ENCODE measurements at regions not wholly inside any gene's neighbourhood (a gene's known extent, or its start where the extent isn't known, plus 50 kb on each side); places are given as distances from the start of the nearest gene placed in this dataset.

DNA sequence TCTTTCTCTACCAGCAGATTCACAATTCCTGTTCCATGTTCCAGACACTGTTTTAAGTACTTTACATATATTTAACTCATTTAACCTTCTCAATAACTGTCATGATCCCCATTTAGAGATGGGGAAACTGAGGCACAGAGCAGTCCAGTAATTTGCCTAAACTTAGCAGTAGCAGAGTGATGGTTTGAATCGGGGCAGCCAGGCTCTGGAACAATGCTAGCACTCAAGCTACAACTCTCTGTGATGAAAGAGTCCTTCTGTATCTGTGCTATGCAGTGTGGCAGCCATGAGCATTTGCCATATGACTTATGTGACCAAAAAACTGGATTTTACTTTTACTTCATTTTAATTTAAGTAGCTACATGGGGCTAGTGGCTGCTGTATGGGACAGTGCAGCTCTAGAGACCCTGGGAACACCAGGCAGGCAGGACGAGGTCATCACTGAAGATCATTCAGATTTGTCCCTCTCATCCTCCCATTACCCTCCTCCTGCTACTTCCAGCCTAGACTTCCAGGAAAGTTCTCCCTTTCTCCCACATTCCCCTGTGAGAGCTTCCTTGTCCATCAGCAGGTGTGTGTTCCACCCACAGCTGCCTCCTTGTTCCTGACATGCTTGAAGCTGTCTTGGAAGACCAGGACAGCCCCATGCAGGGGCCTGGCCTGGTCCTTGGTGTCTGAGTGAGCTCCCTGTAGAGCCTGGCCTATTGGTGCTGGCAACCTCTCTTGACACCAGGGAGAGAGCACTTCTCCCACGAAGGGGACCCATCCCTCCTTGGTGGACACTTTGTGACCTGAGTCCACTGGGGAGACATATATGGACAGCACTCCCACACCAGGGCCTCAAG, 157.0 kb downstream of the MRPL14 start:
- H3K4me3 ChIP-seq = no peak overlapping the region
- ATAC-seq (ENCODE audit: insufficient number of reproducible peaks, low FRiP score, low read depth) = no peak
- H3K27ac ChIP-seq = no peak overlapping the region
- no peaks in the 10 kb centered on the region for H3K9me3 ChIP-seq
- DNase-seq (ENCODE audit: low spot score) = no peak
- TF ChIP-seq, protein P1, sequence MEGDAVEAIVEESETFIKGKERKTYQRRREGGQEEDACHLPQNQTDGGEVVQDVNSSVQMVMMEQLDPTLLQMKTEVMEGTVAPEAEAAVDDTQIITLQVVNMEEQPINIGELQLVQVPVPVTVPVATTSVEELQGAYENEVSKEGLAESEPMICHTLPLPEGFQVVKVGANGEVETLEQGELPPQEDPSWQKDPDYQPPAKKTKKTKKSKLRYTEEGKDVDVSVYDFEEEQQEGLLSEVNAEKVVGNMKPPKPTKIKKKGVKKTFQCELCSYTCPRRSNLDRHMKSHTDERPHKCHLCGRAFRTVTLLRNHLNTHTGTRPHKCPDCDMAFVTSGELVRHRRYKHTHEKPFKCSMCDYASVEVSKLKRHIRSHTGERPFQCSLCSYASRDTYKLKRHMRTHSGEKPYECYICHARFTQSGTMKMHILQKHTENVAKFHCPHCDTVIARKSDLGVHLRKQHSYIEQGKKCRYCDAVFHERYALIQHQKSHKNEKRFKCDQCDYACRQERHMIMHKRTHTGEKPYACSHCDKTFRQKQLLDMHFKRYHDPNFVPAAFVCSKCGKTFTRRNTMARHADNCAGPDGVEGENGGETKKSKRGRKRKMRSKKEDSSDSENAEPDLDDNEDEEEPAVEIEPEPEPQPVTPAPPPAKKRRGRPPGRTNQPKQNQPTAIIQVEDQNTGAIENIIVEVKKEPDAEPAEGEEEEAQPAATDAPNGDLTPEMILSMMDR (IDR thresholded peaks at IDR 0.05) = no peak
- no peaks in the 10 kb centered on the region for H3K36me3 ChIP-seq
- H3K27me3 ChIP-seq (replicated peaks; ENCODE audit: insufficient read depth) = no peaks in the 10 kb centered on the region
- peaks cover 9 to 29% of the 10 kb centered on the region in 2 donors for H3K4me1 ChIP-seq (ENCODE audit: control insufficient read depth in 1 of 2, low read depth in 2 of 2)

DNA sequence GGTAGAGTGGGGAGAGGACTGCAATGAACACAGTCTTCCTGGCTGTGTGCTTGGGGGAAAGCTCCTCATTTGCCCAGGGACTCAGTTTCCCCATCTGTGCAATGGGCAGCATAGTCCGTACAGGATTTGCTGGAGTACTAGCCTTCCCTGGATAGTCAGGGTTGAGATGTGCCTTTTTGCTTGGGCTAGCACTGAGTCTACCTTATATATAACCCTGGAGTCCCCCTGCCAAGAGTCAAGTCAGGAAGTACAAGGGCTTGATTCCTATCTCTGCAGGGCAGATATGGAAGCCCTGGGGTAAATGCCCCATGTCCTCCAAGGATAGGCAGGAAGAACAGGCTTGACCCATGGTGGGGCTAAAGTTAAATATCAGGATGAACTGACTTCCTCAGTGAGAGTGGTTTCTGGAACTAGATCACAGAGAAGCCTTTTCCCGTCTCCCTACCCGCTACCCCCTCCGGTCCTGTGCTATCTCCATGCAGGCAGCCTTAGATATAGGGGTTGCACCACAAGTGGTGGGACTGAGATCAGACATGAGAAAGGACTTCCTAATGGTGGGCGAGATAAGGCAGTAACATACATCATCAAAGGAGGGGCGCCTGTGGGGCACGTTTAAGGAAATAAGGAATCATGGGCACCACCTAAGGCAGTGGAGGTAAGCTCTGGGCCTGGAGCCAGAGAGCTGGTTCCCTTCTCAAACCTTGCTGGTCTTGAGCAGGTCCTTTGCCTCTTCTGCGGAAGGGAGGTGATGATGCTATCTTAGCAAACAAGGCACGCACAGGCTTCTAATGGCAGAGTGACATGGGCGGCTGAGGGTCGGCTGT, 157.9 kb downstream of the MRPL14 start:
- Histone ChIP-seq H3K27me3 (replicated peaks; ENCODE audit: insufficient read depth) (no peaks in the 10 kb centered on the region), H3K4me1 (ENCODE audit: control insufficient read depth in 1 of 2, low read depth in 2 of 2) (peaks cover 9 to 29% of the 10 kb centered on the region in 2 donors), H3K36me3 (no peaks in the 10 kb centered on the region), H3K9me3 (no peaks in the 10 kb centered on the region), H3K4me3 (no peak overlapping the region), H3K27ac (no peak overlapping the region)
- no peak for DNase-seq (ENCODE audit: low spot score)
- TF ChIP-seq, protein P1 (IDR thresholded peaks at IDR 0.05) = no peak
- ATAC-seq (ENCODE audit: insufficient number of reproducible peaks, low FRiP score, low read depth) = no peak

DNA sequence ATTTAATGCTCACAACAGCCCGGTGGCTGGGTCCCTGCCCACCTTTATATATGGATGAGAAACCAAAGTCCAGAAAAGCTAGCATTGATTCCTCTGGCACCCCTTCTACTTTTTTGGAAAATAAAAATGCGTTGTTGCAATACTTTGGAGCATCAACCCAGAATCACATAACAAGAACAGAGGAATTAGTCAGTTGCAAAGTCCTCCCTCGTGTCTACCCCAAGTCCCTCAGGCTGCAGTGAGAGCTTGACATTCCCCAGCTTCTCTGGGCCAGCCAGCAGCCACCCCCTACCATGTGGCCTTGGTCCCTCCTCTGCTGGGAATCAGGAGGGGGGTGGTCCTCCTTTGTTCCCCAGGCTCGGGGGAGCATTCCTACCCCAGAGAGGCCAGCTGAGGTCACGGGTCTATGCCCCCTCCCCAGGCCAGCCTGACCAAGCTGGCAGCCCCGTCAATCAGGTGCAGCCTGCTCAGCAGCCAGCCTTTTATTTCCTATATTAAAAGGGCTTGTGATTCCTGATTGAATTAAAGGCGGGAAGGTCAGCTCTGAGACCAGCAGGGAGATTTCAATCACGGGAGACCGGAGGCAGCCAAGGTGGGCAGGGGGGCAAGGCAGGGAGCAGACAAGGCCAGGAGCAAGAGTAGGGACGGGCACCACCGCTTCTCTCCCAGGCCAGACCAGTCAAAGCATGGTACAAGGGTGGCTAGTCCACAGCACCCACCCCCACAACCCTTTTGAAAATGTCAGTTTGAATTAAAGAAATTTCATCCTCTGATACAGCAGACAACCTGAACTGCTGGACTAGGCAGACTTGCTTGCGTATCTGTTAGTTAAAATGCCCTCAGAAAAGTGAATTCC, 158.9 kb downstream of the MRPL14 start:
- no peaks in the 10 kb centered on the region for H3K36me3 ChIP-seq
- no peaks in the 10 kb centered on the region for H3K9me3 ChIP-seq
- TF ChIP-seq, protein P1 (IDR thresholded peaks at IDR 0.05) = no peak
- H3K4me3 ChIP-seq = no peak overlapping the region
- H3K27me3 ChIP-seq (replicated peaks; ENCODE audit: insufficient read depth) = no peaks in the 10 kb centered on the region
- peaks cover 9 to 27% of the 10 kb centered on the region in 2 donors for H3K4me1 ChIP-seq (ENCODE audit: control insufficient read depth in 1 of 2, low read depth in 2 of 2)
- no peak overlapping the region for H3K27ac ChIP-seq
- ATAC-seq (ENCODE audit: insufficient number of reproducible peaks, low FRiP score, low read depth) (no peak), DNase-seq (ENCODE audit: low spot score) (no peak)

DNA sequence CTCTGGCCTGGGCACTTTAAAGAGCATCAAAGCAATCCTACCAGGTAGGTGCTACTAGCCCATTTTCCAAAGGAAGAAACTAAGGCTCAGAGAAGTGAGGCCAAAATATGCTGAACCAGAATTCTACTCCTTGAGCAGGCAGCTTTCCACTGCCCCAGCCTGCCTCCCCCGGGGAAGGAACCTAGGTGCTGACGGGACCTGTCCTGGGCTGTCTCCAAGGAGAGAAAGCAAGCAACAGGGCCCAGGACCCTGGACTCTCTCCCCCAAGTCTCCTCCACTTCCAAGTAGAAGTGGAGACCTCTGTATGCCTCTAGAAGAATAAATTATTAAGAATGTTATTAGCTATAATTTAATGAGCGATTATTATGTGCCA, 159.5 kb downstream of the MRPL14 start:
- H3K9me3 ChIP-seq = no peaks in the 10 kb centered on the region
- DNase-seq (ENCODE audit: low spot score) = no peak
- ATAC-seq (ENCODE audit: insufficient number of reproducible peaks, low FRiP score, low read depth) = no peak

More for the DNA sequence above, 159.5 kb downstream of the MRPL14 start:
- H3K36me3 ChIP-seq = no peaks in the 10 kb centered on the region
- no peak overlapping the region for H3K4me3 ChIP-seq
- no peaks in the 10 kb centered on the region for H3K27me3 ChIP-seq (replicated peaks; ENCODE audit: insufficient read depth)
- H3K4me1 ChIP-seq (ENCODE audit: control insufficient read depth in 1 of 2, low read depth in 2 of 2) = peaks cover 8 to 20% of the 10 kb centered on the region in 2 donors
- no peak overlapping the region for H3K27ac ChIP-seq
- TF ChIP-seq, protein P1 (IDR thresholded peaks at IDR 0.05) = no peak
